Esophagus squamous epithelium (tissue), 4 donors: ENCODE measurements at regions not wholly inside any gene's neighbourhood (a gene's known extent, or its start where the extent isn't known, plus 50 kb on each side); places are given as distances from the start of the nearest gene placed in this dataset.

Source experiments
- POLR2A ChIP-seq, 4 donors: fragments of 450-650 bp; IDR thresholded peaks; one replicate each; pipeline ENCODE4 v1.6.1; 2017; ENCODE audit warnings: antibody characterized with exemption in 4 of 4, mild to moderate bottlenecking in 4 of 4, moderate library complexity in 3 of 4
- TF ChIP-seq, protein P1 (sequence below), 6 experiments: fragments of 450-650 bp in 4 of 6; fragments of 200-600 bp in 2 of 6; sonication (generic) in 2 of 6; IDR thresholded peaks; one replicate each; pipeline ENCODE4 v1.5.1; 2016 to 2019; ENCODE audit warnings: antibody characterized with exemption in 6 of 6, mild to moderate bottlenecking in 4 of 6, moderate library complexity in 4 of 6

DNA sequence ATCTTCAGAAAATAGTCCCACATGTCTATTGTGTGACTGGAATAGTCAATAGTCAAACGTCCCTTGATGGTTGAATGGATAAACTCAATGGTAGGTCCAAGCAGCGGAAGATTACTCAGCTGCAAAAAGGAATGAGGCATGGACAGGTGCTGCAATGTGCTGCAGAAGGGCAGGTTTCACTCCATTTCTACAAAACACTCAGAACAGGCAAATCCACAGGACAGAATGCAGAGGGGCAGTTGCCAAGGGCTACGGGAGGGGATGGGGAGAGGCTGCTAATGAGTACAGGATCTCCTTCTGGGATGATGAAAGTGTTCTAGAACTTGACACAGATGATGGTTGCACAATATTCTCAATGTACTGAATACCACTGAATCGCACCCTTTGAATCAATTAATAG, 151.0 kb downstream of the RBFOX3 start:
- TF ChIP-seq, protein P1, sequence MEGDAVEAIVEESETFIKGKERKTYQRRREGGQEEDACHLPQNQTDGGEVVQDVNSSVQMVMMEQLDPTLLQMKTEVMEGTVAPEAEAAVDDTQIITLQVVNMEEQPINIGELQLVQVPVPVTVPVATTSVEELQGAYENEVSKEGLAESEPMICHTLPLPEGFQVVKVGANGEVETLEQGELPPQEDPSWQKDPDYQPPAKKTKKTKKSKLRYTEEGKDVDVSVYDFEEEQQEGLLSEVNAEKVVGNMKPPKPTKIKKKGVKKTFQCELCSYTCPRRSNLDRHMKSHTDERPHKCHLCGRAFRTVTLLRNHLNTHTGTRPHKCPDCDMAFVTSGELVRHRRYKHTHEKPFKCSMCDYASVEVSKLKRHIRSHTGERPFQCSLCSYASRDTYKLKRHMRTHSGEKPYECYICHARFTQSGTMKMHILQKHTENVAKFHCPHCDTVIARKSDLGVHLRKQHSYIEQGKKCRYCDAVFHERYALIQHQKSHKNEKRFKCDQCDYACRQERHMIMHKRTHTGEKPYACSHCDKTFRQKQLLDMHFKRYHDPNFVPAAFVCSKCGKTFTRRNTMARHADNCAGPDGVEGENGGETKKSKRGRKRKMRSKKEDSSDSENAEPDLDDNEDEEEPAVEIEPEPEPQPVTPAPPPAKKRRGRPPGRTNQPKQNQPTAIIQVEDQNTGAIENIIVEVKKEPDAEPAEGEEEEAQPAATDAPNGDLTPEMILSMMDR (IDR thresholded peaks at IDR 0.05) = no peak
- TF ChIP-seq POLR2A (IDR thresholded peaks at IDR 0.05) = no peak
